Ishikawa (cell line): ENCODE measurements at regions not wholly inside any gene's neighbourhood (a gene's known extent, or its start where the extent isn't known, plus 50 kb on each side); places are given as distances from the start of the nearest gene placed in this dataset.

Experiments
- CEBPB ChIP-seq: IDR thresholded peaks from 2 replicates; pipeline ENCODE4 v1.6.1; 2012
- CREB1 ChIP-seq: IDR thresholded peaks from 2 replicates; pipeline ENCODE4 v1.6.1; 2012; ENCODE audit warnings: low read depth
- EGR1 ChIP-seq: IDR thresholded peaks from 2 replicates; pipeline ENCODE4 v1.6.1; 2012
- EP300 ChIP-seq: IDR thresholded peaks from 2 replicates; pipeline ENCODE4 v1.6.1; 2012; ENCODE audit warnings: borderline replicate concordance
- FOXM1 ChIP-seq: IDR thresholded peaks from 2 replicates; pipeline ENCODE4 v1.6.1; 2012; ENCODE audit warnings: low read depth, borderline replicate concordance
- NFIC ChIP-seq: IDR thresholded peaks from 2 replicates; pipeline ENCODE4 v1.6.1; 2012
- RAD21 ChIP-seq: IDR thresholded peaks from 2 replicates; pipeline ENCODE4 v1.6.1; 2012; ENCODE audit warnings: low read depth
- TAF1 ChIP-seq: IDR thresholded peaks from 2 replicates; pipeline ENCODE4 v1.6.1; 2012; ENCODE audit warnings: low read depth, mild to moderate bottlenecking
- TCF12 ChIP-seq: IDR thresholded peaks from 2 replicates; pipeline ENCODE4 v1.6.1; 2012; ENCODE audit warnings: low read depth
- TEAD4 ChIP-seq: IDR thresholded peaks from 2 replicates; pipeline ENCODE4 v1.6.1; 2012
- YY1 ChIP-seq: IDR thresholded peaks from 2 replicates; pipeline ENCODE4 v1.6.1; 2012; ENCODE audit warnings: low read depth
- ZBTB7A ChIP-seq: IDR thresholded peaks from 2 replicates; pipeline ENCODE4 v1.6.1; 2012; ENCODE audit warnings: low read depth
- TF ChIP-seq, protein P1 (sequence below): IDR thresholded peaks from 2 replicates; pipeline ENCODE4 v1.6.1; 2012
- TF ChIP-seq, protein P2 (sequence below): IDR thresholded peaks from 2 replicates; pipeline ENCODE4 v1.6.1; 2012; ENCODE audit warnings: low read depth, mild to moderate bottlenecking
- TF ChIP-seq, protein P3 (sequence below): IDR thresholded peaks from 2 replicates; pipeline ENCODE4 v1.6.1; 2012

DNA sequence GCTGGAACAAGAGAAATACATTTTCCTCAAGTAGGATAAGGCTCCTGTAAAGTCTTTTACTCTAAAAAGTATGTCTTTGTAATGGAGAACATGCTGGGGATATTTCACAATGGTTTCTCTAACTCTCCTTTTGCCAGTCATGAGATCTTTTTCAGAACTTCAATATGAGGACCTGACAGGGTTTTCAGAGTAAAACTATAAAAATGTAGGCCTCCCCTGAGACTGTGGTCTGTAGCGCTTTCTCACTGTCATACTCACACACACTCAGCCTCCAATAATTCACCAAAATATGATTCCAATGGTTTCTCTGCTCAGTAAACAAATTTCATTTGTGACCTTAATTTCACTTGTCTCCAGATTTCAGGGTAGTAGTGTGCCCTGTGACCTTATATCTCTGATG, 440.1 kb upstream of the PTBP2 start:
- no peak for TF ChIP-seq EP300
- TF ChIP-seq TEAD4: no peak
- no peak for TF ChIP-seq CREB1
- TF ChIP-seq, protein P1, sequence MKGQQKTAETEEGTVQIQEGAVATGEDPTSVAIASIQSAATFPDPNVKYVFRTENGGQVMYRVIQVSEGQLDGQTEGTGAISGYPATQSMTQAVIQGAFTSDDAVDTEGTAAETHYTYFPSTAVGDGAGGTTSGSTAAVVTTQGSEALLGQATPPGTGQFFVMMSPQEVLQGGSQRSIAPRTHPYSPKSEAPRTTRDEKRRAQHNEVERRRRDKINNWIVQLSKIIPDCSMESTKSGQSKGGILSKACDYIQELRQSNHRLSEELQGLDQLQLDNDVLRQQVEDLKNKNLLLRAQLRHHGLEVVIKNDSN: no peak
- TF ChIP-seq, protein P2, sequence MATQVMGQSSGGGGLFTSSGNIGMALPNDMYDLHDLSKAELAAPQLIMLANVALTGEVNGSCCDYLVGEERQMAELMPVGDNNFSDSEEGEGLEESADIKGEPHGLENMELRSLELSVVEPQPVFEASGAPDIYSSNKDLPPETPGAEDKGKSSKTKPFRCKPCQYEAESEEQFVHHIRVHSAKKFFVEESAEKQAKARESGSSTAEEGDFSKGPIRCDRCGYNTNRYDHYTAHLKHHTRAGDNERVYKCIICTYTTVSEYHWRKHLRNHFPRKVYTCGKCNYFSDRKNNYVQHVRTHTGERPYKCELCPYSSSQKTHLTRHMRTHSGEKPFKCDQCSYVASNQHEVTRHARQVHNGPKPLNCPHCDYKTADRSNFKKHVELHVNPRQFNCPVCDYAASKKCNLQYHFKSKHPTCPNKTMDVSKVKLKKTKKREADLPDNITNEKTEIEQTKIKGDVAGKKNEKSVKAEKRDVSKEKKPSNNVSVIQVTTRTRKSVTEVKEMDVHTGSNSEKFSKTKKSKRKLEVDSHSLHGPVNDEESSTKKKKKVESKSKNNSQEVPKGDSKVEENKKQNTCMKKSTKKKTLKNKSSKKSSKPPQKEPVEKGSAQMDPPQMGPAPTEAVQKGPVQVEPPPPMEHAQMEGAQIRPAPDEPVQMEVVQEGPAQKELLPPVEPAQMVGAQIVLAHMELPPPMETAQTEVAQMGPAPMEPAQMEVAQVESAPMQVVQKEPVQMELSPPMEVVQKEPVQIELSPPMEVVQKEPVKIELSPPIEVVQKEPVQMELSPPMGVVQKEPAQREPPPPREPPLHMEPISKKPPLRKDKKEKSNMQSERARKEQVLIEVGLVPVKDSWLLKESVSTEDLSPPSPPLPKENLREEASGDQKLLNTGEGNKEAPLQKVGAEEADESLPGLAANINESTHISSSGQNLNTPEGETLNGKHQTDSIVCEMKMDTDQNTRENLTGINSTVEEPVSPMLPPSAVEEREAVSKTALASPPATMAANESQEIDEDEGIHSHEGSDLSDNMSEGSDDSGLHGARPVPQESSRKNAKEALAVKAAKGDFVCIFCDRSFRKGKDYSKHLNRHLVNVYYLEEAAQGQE: no peak
- no peak for TF ChIP-seq YY1
- TF ChIP-seq, protein P3, sequence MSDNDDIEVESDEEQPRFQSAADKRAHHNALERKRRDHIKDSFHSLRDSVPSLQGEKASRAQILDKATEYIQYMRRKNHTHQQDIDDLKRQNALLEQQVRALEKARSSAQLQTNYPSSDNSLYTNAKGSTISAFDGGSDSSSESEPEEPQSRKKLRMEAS: no peak
- no peak for TF ChIP-seq EGR1
- no peak for TF ChIP-seq RAD21
- TF ChIP-seq ZBTB7A: no peak
- no peak for TF ChIP-seq FOXM1
- no peak for TF ChIP-seq TCF12
- no peak for TF ChIP-seq CEBPB
- TF ChIP-seq NFIC: no peak
- no peak for TF ChIP-seq TAF1

DNA sequence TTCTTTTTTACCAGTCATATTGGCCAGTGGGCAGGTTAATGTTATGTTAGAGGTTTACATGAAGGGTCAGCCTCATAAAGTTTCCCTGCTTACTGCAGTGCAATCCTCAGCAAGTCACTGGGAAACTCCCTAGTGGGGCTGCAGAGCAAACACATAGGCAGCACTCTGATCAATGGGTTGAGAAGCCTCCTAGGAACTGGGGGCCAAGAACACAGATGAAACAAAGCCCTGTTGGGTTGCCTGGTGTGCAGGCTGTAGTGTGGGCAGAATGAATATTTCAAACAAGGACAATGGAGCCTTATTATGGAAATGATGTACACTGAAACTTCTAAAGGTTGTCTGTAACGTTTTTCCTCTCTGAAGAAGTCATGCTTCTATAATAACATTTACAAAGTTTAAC, 431.6 kb upstream of the PTBP2 start:
- no peak for TF ChIP-seq FOXM1
- no peak for TF ChIP-seq CREB1
- no peak for TF ChIP-seq YY1
- no peak for TF ChIP-seq TAF1
- no peak for TF ChIP-seq ZBTB7A
- TF ChIP-seq, protein P1: no peak
- TF ChIP-seq, protein P3: no peak
- TF ChIP-seq NFIC: no peak
- TF ChIP-seq TEAD4: no peak
- TF ChIP-seq EP300: no peak
- TF ChIP-seq, protein P2: no peak
- no peak for TF ChIP-seq TCF12
- no peak for TF ChIP-seq RAD21
- no peak for TF ChIP-seq CEBPB
- no peak for TF ChIP-seq EGR1

DNA sequence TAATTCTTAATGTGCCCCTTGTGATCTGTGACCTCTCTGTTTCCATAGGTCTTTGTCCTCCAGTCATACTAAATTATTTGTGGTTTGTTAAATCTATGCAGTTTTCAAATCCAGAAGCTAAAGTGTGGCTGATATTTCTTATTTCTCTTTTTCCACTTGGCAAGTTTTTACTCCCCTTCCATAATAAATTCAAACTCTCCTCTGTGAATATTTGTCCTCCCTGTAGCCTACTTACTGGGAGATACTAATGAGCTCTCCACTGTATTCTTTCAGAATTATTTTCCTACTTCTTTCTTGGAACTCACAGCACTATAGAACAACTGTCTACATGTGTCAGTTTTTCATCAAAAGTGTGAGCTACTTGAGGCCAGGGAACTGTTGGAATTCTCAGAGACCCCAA, 430.8 kb upstream of the PTBP2 start:
- TF ChIP-seq NFIC (no peak), CEBPB (no peak)
- TF ChIP-seq, protein P1: no peak

DNA sequence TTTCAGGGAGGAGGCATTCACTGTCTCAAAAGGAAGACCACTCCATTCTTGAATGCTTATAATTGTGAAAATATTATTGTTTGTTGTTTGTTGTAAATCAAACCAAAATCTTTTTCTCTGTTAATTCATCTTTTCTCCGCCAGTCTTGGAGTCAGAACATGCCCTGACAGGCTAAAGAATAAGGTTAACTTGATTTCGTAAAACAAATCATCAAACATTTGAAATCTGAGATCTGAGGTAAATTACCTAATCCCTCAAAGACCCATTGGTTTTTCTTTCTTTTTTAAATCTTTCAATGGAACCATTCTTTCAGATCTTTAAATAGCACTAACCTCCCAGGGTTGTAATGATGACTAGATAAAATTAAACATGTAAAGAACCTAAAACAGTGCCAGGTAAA, 430.1 kb upstream of the PTBP2 start:
- TF ChIP-seq FOXM1 (no peak), EP300 (no peak), NFIC (no peak), TEAD4 (no peak), TCF12 (no peak), YY1 (no peak), ZBTB7A (no peak), EGR1 (no peak), RAD21 (no peak), CEBPB (no peak), TAF1 (no peak), CREB1 (no peak)
- TF ChIP-seq, protein P1: no peak
- TF ChIP-seq, protein P2: no peak
- TF ChIP-seq, protein P3: no peak
